ENCODE measurements at regions not wholly inside any gene's neighbourhood (a gene's known extent, or its start where the extent isn't known, plus 50 kb on each side); places are given as distances from the start of the nearest gene placed in this dataset.

DNA sequence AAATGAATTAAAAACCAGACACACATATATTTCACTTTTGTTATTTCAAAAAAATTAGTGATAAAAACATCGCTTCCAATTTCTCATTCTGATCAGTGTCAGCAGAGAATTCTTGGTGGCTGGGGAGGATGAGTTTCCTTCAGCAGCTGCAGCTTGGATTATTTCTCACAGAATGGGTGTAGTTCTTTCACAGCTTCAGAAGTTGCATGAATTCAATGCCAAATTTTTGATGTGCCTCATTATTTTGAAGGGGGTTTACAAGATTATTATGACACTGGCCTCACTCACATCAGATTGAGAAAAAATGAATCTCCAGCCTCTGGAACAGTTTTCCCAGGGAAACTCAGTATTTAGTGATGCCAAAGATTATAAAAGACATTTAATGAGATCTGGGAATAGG lies 184.9 kb upstream of the WDFY3 start:
- H3K9me3 ChIP-seq (ENCODE audit: control insufficient read depth, low read length, poor library complexity, severe bottlenecking): no peaks in the 10 kb centered on the region
- no peak overlapping the region for H3K27ac Mint-ChIP-seq
- H3K27me3 Mint-ChIP-seq: peaks cover 32% of the 10 kb centered on the region
- DNase-seq (no peak), ATAC-seq (no peak)
- H3K4me1 Mint-ChIP-seq: peaks cover 3% of the 10 kb centered on the region
- H3K4me3 Mint-ChIP-seq: no peak overlapping the region
- no peaks in the 10 kb centered on the region for H3K36me3 Mint-ChIP-seq (ENCODE audit: low read depth)

DNA sequence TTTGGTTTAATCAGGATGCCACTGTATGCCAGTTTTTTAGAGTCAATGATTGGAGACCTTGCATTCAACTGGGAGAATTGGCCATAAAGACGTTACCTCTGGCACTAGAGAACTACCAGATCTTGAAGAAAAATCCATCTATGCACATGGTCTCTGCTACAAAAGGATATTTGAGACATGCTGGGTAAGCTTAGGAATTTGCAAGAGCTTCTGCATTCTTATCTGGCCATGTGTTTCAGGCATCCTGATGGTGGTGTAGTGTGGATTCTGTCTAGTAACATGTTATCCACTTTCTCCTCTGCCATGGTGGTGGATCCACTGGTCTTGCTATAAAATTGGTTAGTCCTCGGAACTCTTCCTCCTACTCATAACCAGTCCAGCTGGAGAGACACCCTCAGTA lies 185.3 kb upstream of the WDFY3 start:
- no peak overlapping the region for H3K27ac Mint-ChIP-seq
- H3K4me3 Mint-ChIP-seq: no peak overlapping the region
- ATAC-seq (no peak), DNase-seq (no peak)
- H3K4me1 Mint-ChIP-seq: peaks cover 3% of the 10 kb centered on the region
- H3K36me3 Mint-ChIP-seq (ENCODE audit: low read depth): no peaks in the 10 kb centered on the region
- peaks cover 32% of the 10 kb centered on the region for H3K27me3 Mint-ChIP-seq
- no peaks in the 10 kb centered on the region for H3K9me3 ChIP-seq (ENCODE audit: control insufficient read depth, low read length, poor library complexity, severe bottlenecking)

GRCh38 chr4:85152480-85152879 lies 186.0 kb upstream of the WDFY3 start:
- Mint-ChIP-seq H3K27me3 (peaks cover 32% of the 10 kb centered on the region), H3K36me3 (ENCODE audit: low read depth) (no peaks in the 10 kb centered on the region), H3K4me3 (no peak overlapping the region), H3K4me1 (peaks cover 2% of the 10 kb centered on the region), H3K27ac (no peak overlapping the region)
- no peaks in the 10 kb centered on the region for H3K9me3 ChIP-seq (ENCODE audit: control insufficient read depth, low read length, poor library complexity, severe bottlenecking)
- ATAC-seq: no peak
- no peak for DNase-seq

DNA sequence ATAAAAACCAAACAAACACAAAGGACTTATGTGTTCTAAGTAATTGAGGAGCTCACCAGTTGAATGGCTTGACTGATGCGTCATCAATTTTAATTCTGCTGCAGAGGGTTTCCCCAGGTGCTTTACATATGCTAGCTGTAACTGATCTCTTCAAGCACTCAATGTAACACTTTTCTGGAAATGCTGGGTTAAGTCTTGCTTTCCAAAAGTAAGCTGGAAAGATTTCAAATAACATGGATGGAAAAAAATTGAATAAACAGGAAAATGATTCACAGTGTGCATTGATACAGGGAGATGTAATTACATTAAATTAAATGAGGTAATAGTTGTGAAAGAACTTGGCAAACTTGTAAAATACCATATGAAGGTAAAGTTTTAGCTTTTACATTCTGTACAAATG lies 186.7 kb upstream of the WDFY3 start:
- H3K27ac Mint-ChIP-seq: no peak overlapping the region
- peaks cover 27% of the 10 kb centered on the region for H3K27me3 Mint-ChIP-seq
- no peak for ATAC-seq
- H3K4me3 Mint-ChIP-seq: no peak overlapping the region
- H3K36me3 Mint-ChIP-seq (ENCODE audit: low read depth): no peaks in the 10 kb centered on the region
- no peak for DNase-seq
- H3K4me1 Mint-ChIP-seq: no peaks in the 10 kb centered on the region
- no peaks in the 10 kb centered on the region for H3K9me3 ChIP-seq (ENCODE audit: control insufficient read depth, low read length, poor library complexity, severe bottlenecking)

DNA sequence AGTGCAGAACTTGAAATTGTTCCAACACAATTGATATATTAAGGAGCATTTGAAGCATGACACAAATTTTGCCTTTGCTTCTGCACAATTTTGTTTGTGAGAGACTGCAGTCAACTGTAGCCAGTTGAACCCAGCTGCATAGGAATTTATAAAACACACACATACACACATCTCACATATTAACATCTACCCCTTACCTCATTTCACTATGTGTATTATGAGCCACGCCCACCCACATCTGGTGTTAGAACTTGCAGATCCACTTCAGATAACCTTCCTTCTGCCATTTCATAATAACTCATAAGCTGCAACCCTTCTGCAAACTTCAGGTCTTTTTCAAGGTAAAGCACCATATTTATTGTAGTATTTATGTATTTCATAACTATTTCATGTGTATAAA lies 188.1 kb upstream of the WDFY3 start:
- no peak for ATAC-seq
- Mint-ChIP-seq H3K27me3 (peaks cover 13% of the 10 kb centered on the region), H3K4me3 (no peak overlapping the region), H3K27ac (no peak overlapping the region), H3K4me1 (no peaks in the 10 kb centered on the region), H3K36me3 (ENCODE audit: low read depth) (no peaks in the 10 kb centered on the region)
- H3K9me3 ChIP-seq (ENCODE audit: control insufficient read depth, low read length, poor library complexity, severe bottlenecking): no peaks in the 10 kb centered on the region
- DNase-seq: no peak

- ATAC-seq (no peak), DNase-seq (no peak)
- H3K27ac Mint-ChIP-seq: no peak overlapping the region
- no peaks in the 10 kb centered on the region for H3K4me1 Mint-ChIP-seq
- no peaks in the 10 kb centered on the region for H3K27me3 Mint-ChIP-seq
- H3K9me3 ChIP-seq (ENCODE audit: control insufficient read depth, low read length, poor library complexity, severe bottlenecking): no peaks in the 10 kb centered on the region
- H3K36me3 Mint-ChIP-seq (ENCODE audit: low read depth): no peaks in the 10 kb centered on the region
- no peak overlapping the region for H3K4me3 Mint-ChIP-seq
These were observed 199.3 kb upstream of the WDFY3 start for GRCh38 chr4:85165808-85166207.

- ATAC-seq (no peak), DNase-seq (no peak)
- H3K4me1 Mint-ChIP-seq: no peaks in the 10 kb centered on the region
- no peak overlapping the region for H3K4me3 Mint-ChIP-seq
- no peaks in the 10 kb centered on the region for H3K9me3 ChIP-seq (ENCODE audit: control insufficient read depth, low read length, poor library complexity, severe bottlenecking)
- H3K36me3 Mint-ChIP-seq (ENCODE audit: low read depth): no peaks in the 10 kb centered on the region
- no peak overlapping the region for H3K27ac Mint-ChIP-seq
- no peaks in the 10 kb centered on the region for H3K27me3 Mint-ChIP-seq
These were observed 199.8 kb upstream of the WDFY3 start for GRCh38 chr4:85166318-85166717.

- H3K9me3 ChIP-seq (ENCODE audit: control insufficient read depth, low read length, poor library complexity, severe bottlenecking): no peaks in the 10 kb centered on the region
- DNase-seq (no peak), ATAC-seq (no peak)
- Mint-ChIP-seq H3K4me3 (no peak overlapping the region), H3K36me3 (ENCODE audit: low read depth) (no peaks in the 10 kb centered on the region), H3K4me1 (no peaks in the 10 kb centered on the region), H3K27me3 (no peaks in the 10 kb centered on the region), H3K27ac (no peak overlapping the region)
These were observed 201.8 kb upstream of the WDFY3 start for GRCh38 chr4:85168234-85168834.

DNA sequence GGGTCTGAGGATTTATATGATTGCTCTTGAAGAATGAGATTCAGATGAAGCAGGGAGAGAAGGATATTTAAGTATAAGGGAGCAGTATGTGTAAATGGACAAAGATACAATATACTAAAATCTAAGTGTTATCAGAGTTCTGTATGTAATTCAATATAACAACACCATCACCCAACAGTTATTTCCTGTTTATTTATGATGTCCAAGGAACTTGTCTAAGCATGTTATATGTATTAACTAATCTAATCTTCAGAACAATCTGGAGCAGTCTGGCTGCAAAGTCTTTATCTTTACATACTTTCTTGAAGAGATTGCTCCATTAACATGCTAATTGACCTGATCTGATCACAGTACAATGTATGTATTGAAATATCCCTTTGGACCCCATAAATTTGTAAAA lies 203.8 kb upstream of the WDFY3 start:
- no peaks in the 10 kb centered on the region for H3K36me3 Mint-ChIP-seq (ENCODE audit: low read depth)
- no peaks in the 10 kb centered on the region for H3K4me1 Mint-ChIP-seq
- DNase-seq (no peak), ATAC-seq (no peak)
- no peaks in the 10 kb centered on the region for H3K9me3 ChIP-seq (ENCODE audit: control insufficient read depth, low read length, poor library complexity, severe bottlenecking)
- H3K4me3 Mint-ChIP-seq: no peak overlapping the region
- H3K27me3 Mint-ChIP-seq: no peaks in the 10 kb centered on the region
- no peak overlapping the region for H3K27ac Mint-ChIP-seq

GRCh38 chr4:85175190-85175589 lies 208.7 kb upstream of the WDFY3 start:
- DNase-seq (no peak), ATAC-seq (no peak)
- no peaks in the 10 kb centered on the region for H3K27me3 Mint-ChIP-seq
- no peaks in the 10 kb centered on the region for H3K36me3 Mint-ChIP-seq (ENCODE audit: low read depth)
- no peaks in the 10 kb centered on the region for H3K9me3 ChIP-seq (ENCODE audit: control insufficient read depth, low read length, poor library complexity, severe bottlenecking)
- no peaks in the 10 kb centered on the region for H3K4me1 Mint-ChIP-seq
- no peak overlapping the region for H3K4me3 Mint-ChIP-seq
- no peak overlapping the region for H3K27ac Mint-ChIP-seq

- Mint-ChIP-seq H3K36me3 (ENCODE audit: low read depth) (no peaks in the 10 kb centered on the region), H3K27me3 (no peaks in the 10 kb centered on the region), H3K27ac (no peak overlapping the region), H3K4me1 (no peaks in the 10 kb centered on the region), H3K4me3 (no peak overlapping the region)
- no peaks in the 10 kb centered on the region for H3K9me3 ChIP-seq (ENCODE audit: control insufficient read depth, low read length, poor library complexity, severe bottlenecking)
- ATAC-seq (no peak), DNase-seq (no peak)
These were observed 210.6 kb upstream of the WDFY3 start for GRCh38 chr4:85177092-85177491.

DNA sequence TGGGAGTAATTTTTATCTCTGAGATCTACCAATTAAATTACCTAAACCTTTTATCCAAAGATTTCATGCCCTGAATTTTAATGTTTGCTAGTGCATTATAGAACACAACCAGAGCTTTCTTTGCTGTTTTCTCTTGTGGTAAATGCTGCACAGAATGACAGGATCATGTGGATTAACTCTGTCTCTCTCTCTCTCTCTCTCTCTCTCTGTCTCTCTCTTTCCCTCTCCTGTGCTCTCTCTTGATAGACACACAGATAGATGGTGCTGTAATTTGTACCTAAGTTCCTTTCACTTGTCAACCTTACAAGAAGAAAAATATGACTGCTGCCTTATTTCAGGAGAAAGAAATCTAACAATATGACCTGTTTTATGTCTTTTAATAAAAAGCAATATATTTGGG lies 211.2 kb upstream of the WDFY3 start:
- Mint-ChIP-seq H3K27me3 (no peaks in the 10 kb centered on the region), H3K27ac (no peak overlapping the region), H3K36me3 (ENCODE audit: low read depth) (no peaks in the 10 kb centered on the region), H3K4me1 (no peaks in the 10 kb centered on the region), H3K4me3 (no peak overlapping the region)
- H3K9me3 ChIP-seq (ENCODE audit: control insufficient read depth, low read length, poor library complexity, severe bottlenecking): no peaks in the 10 kb centered on the region
- DNase-seq: no peak
- no peak for ATAC-seq

- H3K4me1 Mint-ChIP-seq: no peaks in the 10 kb centered on the region
- ATAC-seq: no peak
These were observed 214.0 kb upstream of the WDFY3 start for GRCh38 chr4:85180533-85180932.

GRCh38 chr4:85187106-85187505 lies 220.6 kb upstream of the WDFY3 start:
- no peaks in the 10 kb centered on the region for H3K9me3 ChIP-seq (ENCODE audit: control insufficient read depth, low read length, poor library complexity, severe bottlenecking)
- Mint-ChIP-seq H3K36me3 (ENCODE audit: low read depth) (no peaks in the 10 kb centered on the region), H3K27me3 (no peaks in the 10 kb centered on the region), H3K4me3 (no peak overlapping the region), H3K4me1 (no peaks in the 10 kb centered on the region), H3K27ac (no peak overlapping the region)
- DNase-seq (no peak), ATAC-seq (no peak)

More at GRCh38 chr4:85180533-85180932, 214.0 kb upstream of the WDFY3 start:
- Mint-ChIP-seq H3K27ac (no peak overlapping the region), H3K36me3 (ENCODE audit: low read depth) (no peaks in the 10 kb centered on the region), H3K27me3 (no peaks in the 10 kb centered on the region), H3K4me3 (no peak overlapping the region)
- no peak for DNase-seq
- H3K9me3 ChIP-seq (ENCODE audit: control insufficient read depth, low read length, poor library complexity, severe bottlenecking): no peaks in the 10 kb centered on the region

Data from T-helper 17 cell (primary cell).